Neuronal stem cell (in vitro differentiated cells): ENCODE measurements at regions not wholly inside any gene's neighbourhood (a gene's known extent, or its start where the extent isn't known, plus 50 kb on each side); places are given as distances from the start of the nearest gene placed in this dataset. TPM values are rescaled to one million over a fixed set of nuclear protein-coding genes. Genes with fewer than 3 reads are reported as not detected.

ENCODE experiments used
- small RNA-seq: library from polyadenylated mRNA; stranded (forward); fragments of <200 nt; extraction: miRNeasy Mini kit (QIAGEN cat#:217004); gene quantifications from one replicate; pipeline ENCODE3, GENCODE V24; 2013; ENCODE audit not compliant: insufficient read depth

Small RNA genes in the stretch of these regions (small RNA-seq; reads per million reads assigned to genes)
- gene AC244157.1 (not detected), gene AC245028.1 (not detected), gene AC245028.2 (not detected), gene AC245028.3 (not detected), gene IGLV3-13 (not detected), gene IGLV3-15 (not detected), gene IGLV3-17 (not detected), gene IGLVI-20 (not detected), gene IGLVVI-22-1 (not detected)
